Upper lobe of right lung (tissue), 1 donor: ENCODE measurements at regions not wholly inside any gene's neighbourhood (a gene's known extent, or its start where the extent isn't known, plus 50 kb on each side); places are given as distances from the start of the nearest gene placed in this dataset.

Source experiments
- ATAC-seq: fragments of 200-7000 bp; cut with Tn5 transposase; one replicate; pipeline ENCODE4 v1.9.1; 2020; ENCODE audit warnings: mild to moderate bottlenecking, moderate library complexity
- DNase-seq: peaks from one replicate; pipeline ENCODE4 v3.0.0-alpha.2; 2020
- H3K27ac ChIP-seq: fragments of 200-600 bp; one replicate; pipeline ENCODE4 v1.8.0; 2022
- H3K27me3 ChIP-seq: fragments of 200-600 bp; one replicate; pipeline ENCODE4 v1.8.0; 2022; ENCODE audit warnings: mild to moderate bottlenecking
- H3K36me3 ChIP-seq: fragments of 200-600 bp; one replicate; pipeline ENCODE4 v1.8.0; 2022
- H3K4me1 ChIP-seq: fragments of 200-600 bp; one replicate; pipeline ENCODE4 v1.8.0; 2022
- H3K4me3 ChIP-seq: fragments of 200-600 bp; one replicate; pipeline ENCODE4 v1.8.0; 2022; ENCODE audit warnings: mild to moderate bottlenecking
- H3K9me3 ChIP-seq: fragments of 200-600 bp; one replicate; pipeline ENCODE4 v1.8.0; 2022
- intact Hi-C: fragments of 100-400 bp; cut with DNase I; formaldehyde crosslinking; loops from one replicate; pipeline ENCODE4 v1.11.0; 2022
- TF ChIP-seq, protein P1 (sequence below): fragments of 200-600 bp; IDR thresholded peaks from one replicate; pipeline ENCODE4 v1.8.0; 2022; ENCODE audit warnings: antibody characterized with exemption
- donor health status: DM: no; HTN: yes; CAD: no; lungs with severe emphysema.

DNA sequence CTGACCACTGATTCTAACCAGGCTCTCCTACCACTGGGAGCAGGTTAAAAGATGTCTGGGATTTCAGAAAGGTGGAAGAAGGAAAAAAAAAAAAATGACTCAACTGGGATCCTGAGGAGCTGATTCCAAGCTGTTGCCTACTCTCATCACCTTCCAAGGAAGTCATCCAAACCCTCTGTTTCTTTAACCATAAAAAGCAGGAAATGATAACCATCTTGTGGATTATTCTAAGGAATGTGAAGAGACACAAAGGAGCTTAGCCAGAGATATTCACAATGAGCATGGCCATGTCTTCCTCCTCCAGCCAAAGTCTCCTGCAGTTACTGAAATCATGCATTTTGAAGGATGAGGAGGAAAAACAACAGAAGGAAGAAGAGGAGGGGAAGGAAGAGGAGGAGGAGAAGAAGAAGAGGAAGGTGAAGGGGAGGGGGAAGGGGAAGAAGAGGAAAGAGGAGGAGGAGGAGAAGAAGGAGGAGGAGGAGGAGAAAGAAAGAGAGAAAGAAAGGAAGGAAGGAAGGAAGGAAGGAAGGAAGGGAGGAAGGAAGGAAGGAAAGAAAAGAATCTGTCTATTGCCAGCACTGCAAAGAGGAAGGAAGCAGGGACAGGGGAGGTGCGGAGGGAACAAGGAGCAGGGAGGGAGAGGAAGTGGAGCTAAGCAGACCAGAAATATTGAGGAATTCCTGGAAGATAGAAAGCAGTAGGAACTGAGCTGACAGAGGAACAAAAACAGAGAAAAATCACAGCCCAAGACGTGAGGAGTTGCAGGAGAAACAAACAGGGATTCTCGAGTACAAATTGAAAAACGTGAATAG, 229.2 kb downstream of the UACA start:
- TF ChIP-seq, protein P1, sequence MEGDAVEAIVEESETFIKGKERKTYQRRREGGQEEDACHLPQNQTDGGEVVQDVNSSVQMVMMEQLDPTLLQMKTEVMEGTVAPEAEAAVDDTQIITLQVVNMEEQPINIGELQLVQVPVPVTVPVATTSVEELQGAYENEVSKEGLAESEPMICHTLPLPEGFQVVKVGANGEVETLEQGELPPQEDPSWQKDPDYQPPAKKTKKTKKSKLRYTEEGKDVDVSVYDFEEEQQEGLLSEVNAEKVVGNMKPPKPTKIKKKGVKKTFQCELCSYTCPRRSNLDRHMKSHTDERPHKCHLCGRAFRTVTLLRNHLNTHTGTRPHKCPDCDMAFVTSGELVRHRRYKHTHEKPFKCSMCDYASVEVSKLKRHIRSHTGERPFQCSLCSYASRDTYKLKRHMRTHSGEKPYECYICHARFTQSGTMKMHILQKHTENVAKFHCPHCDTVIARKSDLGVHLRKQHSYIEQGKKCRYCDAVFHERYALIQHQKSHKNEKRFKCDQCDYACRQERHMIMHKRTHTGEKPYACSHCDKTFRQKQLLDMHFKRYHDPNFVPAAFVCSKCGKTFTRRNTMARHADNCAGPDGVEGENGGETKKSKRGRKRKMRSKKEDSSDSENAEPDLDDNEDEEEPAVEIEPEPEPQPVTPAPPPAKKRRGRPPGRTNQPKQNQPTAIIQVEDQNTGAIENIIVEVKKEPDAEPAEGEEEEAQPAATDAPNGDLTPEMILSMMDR, result no peak
- no peak for DNase-seq
- Histone ChIP-seq H3K27me3 (no peaks in the 10 kb centered on the region), H3K27ac (no peak overlapping the region), H3K4me3 (no peak overlapping the region), H3K4me1 (peaks cover 5% of the 10 kb centered on the region), H3K36me3 (no peaks in the 10 kb centered on the region), H3K9me3 (no peaks in the 10 kb centered on the region)
- ATAC-seq, result no peak
- intact Hi-C loops, result no loop called here

DNA sequence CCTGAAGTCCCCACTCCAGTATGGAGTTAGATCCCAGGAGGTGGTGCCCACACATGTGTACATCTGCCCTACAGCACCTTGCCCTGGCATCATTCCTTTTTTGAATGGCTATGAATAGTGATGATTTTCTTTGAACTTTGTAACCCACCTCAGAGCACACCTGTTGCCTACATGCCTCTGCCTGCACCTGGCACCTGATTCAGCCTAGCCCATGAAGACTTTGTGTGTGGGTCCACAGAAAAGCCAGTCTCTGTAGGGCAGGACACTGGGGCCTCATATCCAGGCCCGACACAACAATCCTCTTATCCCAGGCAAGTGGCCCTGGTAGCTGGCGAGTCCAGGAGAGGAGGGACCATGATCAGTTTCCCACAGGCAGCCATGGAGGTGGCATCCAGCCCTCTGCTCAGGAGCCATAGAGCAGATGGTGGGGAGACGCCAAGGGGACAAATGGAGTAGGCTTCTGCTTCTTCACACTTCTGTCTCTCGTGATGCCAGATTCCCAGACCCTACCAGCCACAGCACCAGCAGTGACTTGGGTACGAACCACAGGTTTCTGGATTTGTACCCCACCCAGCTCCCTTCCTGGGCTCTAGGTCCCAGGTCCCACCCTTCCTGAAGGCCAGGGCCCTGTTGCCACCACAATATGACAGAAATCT, 230.7 kb downstream of the UACA start:
- TF ChIP-seq, protein P1, result no peak
- Histone ChIP-seq H3K27me3 (no peaks in the 10 kb centered on the region), H3K4me3 (no peak overlapping the region), H3K9me3 (no peaks in the 10 kb centered on the region), H3K27ac (no peak overlapping the region), H3K36me3 (no peaks in the 10 kb centered on the region), H3K4me1 (peaks cover 16% of the 10 kb centered on the region)
- ATAC-seq (no peak), DNase-seq (no peak)
- intact Hi-C loops, result no loop called here

DNA sequence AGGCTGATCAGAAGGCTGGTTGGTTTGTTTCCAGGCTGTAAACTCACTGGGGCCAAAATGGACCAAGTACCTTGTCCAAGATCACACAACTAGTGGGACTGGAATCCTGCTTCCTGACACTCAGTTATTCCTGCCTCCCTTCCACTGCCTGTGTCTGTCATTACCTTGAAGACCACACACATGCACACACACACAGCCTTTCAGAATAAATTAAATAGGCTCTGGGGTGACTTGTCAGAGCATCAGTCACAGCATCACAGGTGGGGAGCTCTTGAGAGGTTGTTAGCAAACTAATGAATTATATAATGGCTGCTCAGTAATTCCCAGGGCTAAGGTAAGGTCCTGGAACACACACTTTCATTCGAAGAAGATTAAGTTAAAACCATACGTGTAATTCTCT, 231.8 kb downstream of the UACA start:
- H3K27ac ChIP-seq, result no peak overlapping the region
- no peaks in the 10 kb centered on the region for H3K9me3 ChIP-seq
- H3K27me3 ChIP-seq, result no peaks in the 10 kb centered on the region
- intact Hi-C loops, result no loop called here
- no peak for DNase-seq
- no peak for ATAC-seq
- TF ChIP-seq, protein P1, result no peak
- H3K4me1 ChIP-seq, result peaks cover 16% of the 10 kb centered on the region
- no peak overlapping the region for H3K4me3 ChIP-seq
- H3K36me3 ChIP-seq, result no peaks in the 10 kb centered on the region

DNA sequence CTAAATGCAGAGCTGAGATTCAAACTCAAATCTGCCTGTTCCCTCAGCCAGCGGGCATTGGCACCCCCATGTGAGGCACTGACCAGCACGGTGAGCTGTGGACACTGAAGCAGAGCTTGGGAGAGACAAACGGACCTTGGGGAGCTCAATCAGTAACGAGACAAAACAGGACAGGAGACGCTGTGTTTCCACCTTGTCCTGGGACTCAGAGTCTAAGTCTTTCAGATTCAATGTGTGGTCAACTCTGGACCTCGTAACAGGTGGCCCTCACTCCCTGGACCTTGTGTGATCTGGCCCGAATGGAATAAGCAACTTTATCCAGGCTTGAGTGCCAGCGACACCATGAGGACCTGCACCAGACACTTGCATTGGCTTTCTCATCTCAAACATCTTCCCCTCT, 232.5 kb downstream of the UACA start:
- H3K36me3 ChIP-seq, result no peaks in the 10 kb centered on the region
- TF ChIP-seq, protein P1, result no peak
- DNase-seq, result no peak
- no peaks in the 10 kb centered on the region for H3K9me3 ChIP-seq
- no peak overlapping the region for H3K27ac ChIP-seq
- ATAC-seq, result no peak
- peaks cover 16% of the 10 kb centered on the region for H3K4me1 ChIP-seq
- H3K27me3 ChIP-seq, result no peaks in the 10 kb centered on the region
- no peak overlapping the region for H3K4me3 ChIP-seq
- intact Hi-C loops, result no loop called here

DNA sequence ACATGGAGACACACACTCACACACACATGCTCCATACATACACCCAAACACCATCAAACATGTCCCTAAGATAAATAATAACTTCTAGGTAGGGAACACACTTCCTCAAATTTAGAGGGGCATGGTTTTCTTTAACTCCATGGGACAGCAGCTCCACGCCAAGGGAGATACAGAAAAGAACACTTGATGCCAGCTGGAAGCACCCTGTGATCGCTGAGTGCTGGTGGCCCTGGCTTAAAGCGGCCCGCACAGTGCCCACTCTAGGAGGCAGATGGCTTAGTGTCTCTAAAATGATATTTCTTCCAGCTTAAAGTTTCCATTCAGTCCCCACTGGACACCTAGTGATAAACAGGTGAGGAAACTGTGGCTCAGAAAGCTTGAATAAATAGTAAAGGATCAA, 232.9 kb downstream of the UACA start:
- DNase-seq (no peak), ATAC-seq (no peak)
- intact Hi-C loops, result no loop called here

More for the DNA sequence above, 232.9 kb downstream of the UACA start:
- Histone ChIP-seq H3K36me3 (no peaks in the 10 kb centered on the region), H3K9me3 (no peaks in the 10 kb centered on the region), H3K27me3 (no peaks in the 10 kb centered on the region), H3K4me3 (no peak overlapping the region), H3K27ac (no peak overlapping the region), H3K4me1 (peaks cover 16% of the 10 kb centered on the region)
- TF ChIP-seq, protein P1, result no peak
